Adrenal gland (tissue), 5 donors: ENCODE measurements at regions not wholly inside any gene's neighbourhood (a gene's known extent, or its start where the extent isn't known, plus 50 kb on each side); places are given as distances from the start of the nearest gene placed in this dataset.
"Not testable (repeated sequence)": the region's sequence is repeated elsewhere in the genome, so short reads cannot be mapped to it uniquely, and the experiment has no call there.

Source experiments
- CTCF ChIP-seq, 6 experiments: fragments of 450-650 bp in 4 of 6; fragments of 200-600 bp in 2 of 6; sonication (generic) in 1 of 6; IDR thresholded peaks; 1 replicate in 5 of 6; 2 replicates in 1 of 6; pipeline versions ENCODE4 v1.5.1 to v1.8.0; 2016 to 2021; ENCODE audit warnings: antibody characterized with exemption in 6 of 6, mild to moderate bottlenecking in 2 of 6, moderate library complexity in 1 of 6
- POLR2A ChIP-seq, 2 donors: fragments of 450-650 bp; IDR thresholded peaks; one replicate each; pipeline ENCODE4 v1.6.1; 2017; ENCODE audit warnings: antibody characterized with exemption in 2 of 2, mild to moderate bottlenecking in 2 of 2, moderate library complexity in 1 of 2
- donor health status: DM: no; HTN: no; CAD: no.

GRCh38 chr13:50503212-50503611 lies 340.3 kb downstream of the DLEU7 start:
- TF ChIP-seq POLR2A, CTCF (IDR thresholded peaks at IDR 0.05): not testable (repeated sequence)
